Middle frontal gyrus (tissue), 1 donor: ENCODE measurements at regions not wholly inside any gene's neighbourhood (a gene's known extent, or its start where the extent isn't known, plus 50 kb on each side); places are given as distances from the start of the nearest gene placed in this dataset.

Experiments
- DNase-seq: peaks from one replicate; pipeline ENCODE4 v3.0.0-alpha.2; 2015; ENCODE audit warnings: low spot score; ENCODE audit errors: extremely low spot score

- no peak for DNase-seq
Observed at GRCh38 chr4:104942990-104943743, 203.5 kb upstream of the TET2 start.

GRCh38 chr4:104944596-104944995 is 202.1 kb upstream of the TET2 start:
- no peak for DNase-seq

DNA sequence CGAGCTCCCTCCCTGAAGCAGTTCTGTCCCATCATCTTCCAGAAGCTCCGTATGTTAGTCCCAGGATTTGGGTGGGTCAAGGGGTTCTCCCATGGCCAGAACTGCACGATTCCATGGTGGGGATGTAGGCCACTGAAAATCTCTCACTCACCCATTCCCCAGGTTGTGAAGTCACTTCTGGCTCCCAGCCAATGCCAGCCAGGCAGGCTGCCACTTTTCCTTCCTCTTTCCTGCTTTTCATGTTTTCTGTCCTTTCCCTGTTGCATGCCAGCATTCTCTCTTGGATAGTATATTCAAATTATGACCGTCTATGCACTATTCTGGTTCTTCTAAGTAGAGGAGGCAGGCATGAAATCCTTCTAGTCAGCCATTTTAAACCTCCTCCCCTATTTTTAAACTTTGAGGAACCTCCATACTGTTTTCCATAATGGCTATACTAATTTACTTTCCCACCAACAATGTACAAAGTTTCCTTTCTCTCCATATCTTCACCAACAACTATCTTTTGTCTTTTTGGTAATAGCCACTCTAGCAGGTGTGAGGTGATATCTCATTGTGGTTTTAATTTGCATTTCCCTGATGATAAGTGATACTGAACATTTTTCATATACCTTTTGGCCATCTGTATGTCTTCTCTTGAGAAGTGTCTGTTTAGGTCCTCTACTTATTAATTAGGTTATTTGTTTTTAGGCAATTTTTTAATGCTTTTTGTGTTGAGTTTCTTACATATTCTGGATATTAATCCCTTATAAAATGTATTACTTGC is 182.1 kb upstream of the TET2 start:
- no peak for DNase-seq

GRCh38 chr4:104966349-104967033 is 180.2 kb upstream of the TET2 start:
- DNase-seq, result no peak

GRCh38 chr4:104967034-104967401 is 179.7 kb upstream of the TET2 start:
- DNase-seq, result no peak

- no peak for DNase-seq
Observed at GRCh38 chr4:104969394-104970082, 177.1 kb upstream of the TET2 start.

- no peak for DNase-seq
Observed at GRCh38 chr4:104971462-104971861, 175.2 kb upstream of the TET2 start.

GRCh38 chr4:104973708-104974107 is 173.0 kb upstream of the TET2 start:
- no peak for DNase-seq

DNA sequence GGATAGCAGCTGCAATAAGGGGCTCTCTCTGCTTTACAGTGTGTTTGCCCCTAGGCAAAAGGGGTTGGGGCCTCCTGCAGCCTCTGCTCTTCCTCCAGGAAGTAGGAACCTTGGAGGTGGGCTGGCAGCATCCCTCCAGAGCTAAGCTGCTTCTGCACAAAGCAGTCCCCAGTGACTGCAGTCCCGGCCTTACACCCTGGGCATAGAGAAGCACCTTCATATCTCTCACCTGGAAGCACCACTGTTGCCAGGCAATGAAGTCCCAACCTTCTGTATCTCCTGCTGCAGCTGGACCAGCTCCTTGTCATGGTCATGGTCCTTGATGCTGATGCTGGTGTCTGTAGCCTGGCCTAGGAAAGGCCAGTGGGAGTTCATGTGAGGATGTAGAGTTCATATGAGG is 171.1 kb upstream of the TET2 start:
- DNase-seq, result no peak

- DNase-seq, result no peak
Observed at GRCh38 chr4:104976262-104976661, 170.4 kb upstream of the TET2 start.

DNA sequence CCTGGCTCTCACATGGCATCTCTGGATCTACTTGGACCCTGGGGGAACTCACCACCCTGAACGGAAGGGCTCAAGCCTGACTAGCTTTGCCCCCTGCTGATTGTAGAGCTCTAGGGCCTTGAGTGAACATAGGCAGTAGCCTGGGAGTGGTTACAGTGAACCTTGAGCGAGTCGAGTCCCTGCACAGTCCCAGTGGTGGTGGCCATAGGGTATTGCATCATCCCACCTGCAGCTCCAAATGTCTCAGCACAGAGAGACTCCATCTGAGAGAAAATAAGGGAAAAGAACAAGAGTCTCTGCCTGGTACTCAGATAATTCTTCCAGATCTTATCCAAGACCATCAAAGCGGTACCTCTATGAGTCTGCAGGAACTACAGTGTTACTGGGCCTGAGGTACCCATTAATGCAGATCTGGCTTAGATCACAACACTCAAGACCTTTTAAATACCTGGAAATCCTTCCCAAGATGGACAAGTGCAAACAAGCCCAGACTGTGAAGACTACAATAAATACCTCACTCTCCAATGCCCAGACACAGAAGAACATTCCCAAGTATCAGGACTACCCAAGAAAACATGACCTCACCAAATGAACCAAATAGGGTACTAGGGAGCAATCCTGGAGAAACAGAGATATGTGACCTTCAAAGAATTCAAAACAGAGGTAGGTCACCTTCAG is 167.5 kb upstream of the TET2 start:
- no peak for DNase-seq

DNA sequence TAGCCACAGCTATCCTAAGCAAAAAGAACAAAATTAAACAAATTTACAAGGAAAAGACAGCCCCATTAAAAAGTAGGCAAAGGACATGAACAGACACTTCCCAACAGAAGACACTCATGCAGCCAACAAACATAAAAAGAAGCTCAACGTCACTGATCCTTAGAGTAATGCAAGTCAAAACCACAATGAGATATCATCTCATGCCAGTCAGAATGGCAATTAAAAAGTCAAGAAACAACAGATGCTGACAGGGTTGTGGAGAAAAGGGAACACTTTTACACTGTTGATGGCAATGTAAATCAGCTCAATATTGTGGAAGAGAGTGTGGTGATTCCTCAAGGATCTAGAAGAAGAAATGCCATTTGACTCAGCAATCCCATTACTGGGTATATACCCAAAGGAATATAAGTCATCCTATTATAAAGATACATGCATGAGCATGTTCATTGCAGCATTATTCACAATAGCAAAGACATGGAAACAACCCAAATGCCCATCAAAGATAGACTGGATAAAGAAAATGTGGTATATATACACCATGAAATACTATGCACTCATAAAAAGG is 163.0 kb upstream of the TET2 start:
- DNase-seq, result no peak

GRCh38 chr4:104986306-104986705 is 160.4 kb upstream of the TET2 start:
- no peak for DNase-seq

DNA sequence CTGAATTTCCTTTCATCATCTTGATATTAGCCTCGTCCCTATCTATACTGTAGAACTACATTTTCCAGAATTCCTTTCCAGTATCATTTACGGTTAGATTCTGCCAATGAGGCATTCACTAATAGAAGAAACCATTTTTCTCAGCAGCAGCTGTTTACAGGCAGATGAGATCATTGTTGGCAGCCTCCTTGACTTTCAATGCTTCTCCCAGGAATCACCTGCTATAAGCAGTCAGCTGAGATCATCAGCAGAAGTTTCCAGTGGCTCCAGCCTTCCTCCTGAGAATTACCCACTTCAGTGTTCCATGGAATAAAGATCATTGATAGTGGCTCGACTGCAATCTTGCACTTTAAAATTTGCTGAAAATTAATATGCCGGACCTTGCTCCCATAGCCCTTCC is 157.3 kb upstream of the TET2 start:
- DNase-seq, result no peak

- DNase-seq, result no peak
Observed at GRCh38 chr4:105002278-105002677, 144.4 kb upstream of the TET2 start.

DNA sequence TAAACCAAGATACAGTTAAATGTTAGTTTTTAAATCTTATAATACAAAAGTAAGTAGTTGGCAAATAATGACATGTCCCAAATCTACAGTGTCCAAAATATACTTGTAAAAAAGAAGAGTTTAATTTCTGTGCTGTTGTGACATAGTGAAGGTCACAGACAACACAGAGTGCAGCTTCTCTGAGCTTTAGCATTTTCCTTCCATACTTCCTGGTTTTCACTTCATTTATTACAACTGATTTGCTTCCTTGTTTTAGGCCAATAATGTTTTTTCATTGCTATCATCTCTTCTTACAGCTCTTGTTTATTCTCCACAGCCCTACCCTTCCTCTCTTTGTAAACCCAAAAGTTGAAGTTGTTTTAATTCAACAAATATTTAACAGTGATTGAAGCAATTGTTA is 132.4 kb upstream of the TET2 start:
- no peak for DNase-seq

GRCh38 chr4:105014635-105015034 is 132.0 kb upstream of the TET2 start:
- no peak for DNase-seq

DNA sequence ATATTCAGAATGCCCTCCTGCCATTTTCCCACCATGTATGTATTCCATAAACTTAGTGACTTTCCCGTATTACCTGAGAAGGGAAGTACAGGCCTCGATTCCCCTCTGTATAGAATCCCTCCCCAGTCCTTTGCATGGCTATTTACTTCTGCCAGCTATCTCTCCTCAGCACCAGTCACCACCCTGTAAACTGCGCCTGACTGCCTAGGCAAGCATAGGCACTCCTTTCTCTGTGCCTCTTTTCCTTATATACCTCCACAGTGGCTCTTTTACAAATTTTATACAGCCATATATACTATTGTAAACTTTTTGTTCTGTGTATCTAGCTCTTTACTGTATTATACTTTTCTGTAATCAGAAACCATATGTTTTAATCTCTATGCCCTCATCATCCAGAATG is 130.9 kb upstream of the TET2 start:
- DNase-seq, result no peak

DNA sequence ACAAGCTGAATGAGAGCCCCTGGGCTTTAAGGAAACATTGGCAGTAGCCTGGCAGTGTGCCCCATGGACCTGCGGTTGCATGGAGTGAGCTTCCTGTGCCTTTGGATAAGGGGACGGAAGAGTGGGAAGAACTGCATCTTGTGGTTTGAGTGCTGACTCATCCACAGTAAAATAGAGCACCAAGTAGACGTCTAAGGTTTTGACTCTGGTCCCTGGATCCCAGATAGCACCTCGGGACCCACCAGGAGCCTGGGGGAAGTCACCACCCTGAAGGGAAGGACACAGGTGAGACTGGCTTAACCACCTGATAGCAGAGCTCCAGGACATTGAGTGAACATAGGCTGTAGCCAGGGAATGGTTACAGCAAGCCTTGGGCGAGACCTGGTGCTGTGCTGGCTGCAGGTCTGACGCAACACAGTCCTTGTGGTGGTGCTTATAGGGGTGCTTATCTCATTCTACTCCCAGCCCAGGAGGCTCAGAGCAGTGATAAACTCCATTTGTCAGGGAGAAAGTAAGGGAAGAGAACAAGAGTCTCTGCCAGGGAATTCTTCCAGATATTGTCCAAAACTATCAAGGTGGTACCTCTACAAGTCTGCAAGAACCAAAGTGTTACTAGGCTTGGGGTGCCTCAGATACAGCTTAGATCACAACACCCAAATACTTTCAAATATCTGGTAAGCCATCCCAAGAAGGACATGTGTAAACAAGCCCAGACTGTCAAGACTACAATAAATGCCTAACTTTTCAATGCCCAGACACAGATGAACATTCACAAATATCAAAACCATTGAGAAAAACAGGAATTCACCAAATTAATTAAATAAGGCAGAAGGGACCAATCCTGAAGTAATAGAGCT is 123.6 kb upstream of the TET2 start:
- DNase-seq, result no peak

- no peak for DNase-seq
Observed at GRCh38 chr4:105023668-105024055, 123.0 kb upstream of the TET2 start.
